CD14-positive monocyte (primary cell): ENCODE measurements at regions not wholly inside any gene's neighbourhood (a gene's known extent, or its start where the extent isn't known, plus 50 kb on each side); places are given as distances from the start of the nearest gene placed in this dataset.
A peak's percentile ranks its signal among the peaks of the same experiment; 100 is the strongest.

Source experiments
- DNase-seq, 3 donors: peaks; one replicate each; pipeline ENCODE4 v3.0.0-alpha.2; 2011 to 2022
- H2AFZ ChIP-seq: 2 replicates; pipeline ENCODE4 v1.6.0; 2012; ENCODE audit warnings: mild to moderate bottlenecking, low read depth, low read length, inconsistent platforms; ENCODE audit not compliant: insufficient read depth, poor library complexity, severe bottlenecking
- H3K27ac ChIP-seq, 2 donors: 1 replicate in 1 of 2; 2 replicates in 1 of 2; pipeline ENCODE4 v1.5.1; 2012 to 2013; ENCODE audit warnings: low read length in 2 of 2, control low read depth in 1 of 2, inconsistent platforms in 1 of 2, low read depth in 1 of 2, mild to moderate bottlenecking in 1 of 2
- H3K27me3 ChIP-seq, 2 donors: one replicate each; pipeline versions ENCODE4 v1.6.0 to v1.6.1; 2011 to 2013; ENCODE audit warnings: low read length in 2 of 2; ENCODE audit not compliant: control insufficient read depth in 2 of 2, insufficient read depth in 2 of 2
- H3K36me3 ChIP-seq, 2 donors: replicated peaks in 1 of 2; 1 replicate in 1 of 2; 2 replicates in 1 of 2; pipeline versions ENCODE4 v1.5.1 to v1.6.1; 2012 to 2013; ENCODE audit warnings: low read length in 2 of 2, control low read depth in 1 of 2, inconsistent platforms in 1 of 2, mild to moderate bottlenecking in 1 of 2; ENCODE audit not compliant: insufficient read depth in 2 of 2, control insufficient read depth in 1 of 2
- H3K4me1 ChIP-seq, 2 donors: 1 replicate in 1 of 2; 2 replicates in 1 of 2; pipeline versions ENCODE4 v1.5.1 to v1.6.1; 2012 to 2013; ENCODE audit warnings: low read length in 2 of 2, control low read depth in 1 of 2, inconsistent platforms in 1 of 2, mild to moderate bottlenecking in 1 of 2, moderate library complexity in 1 of 2; ENCODE audit not compliant: insufficient read depth in 2 of 2, control insufficient read depth in 1 of 2
- H3K4me2 ChIP-seq: replicated peaks from 2 replicates; pipeline ENCODE3; 2012; ENCODE audit warnings: low read length, moderate library complexity, mild to moderate bottlenecking; ENCODE audit not compliant: poor library complexity, severe bottlenecking; ENCODE audit errors: extremely low read depth
- H3K4me3 ChIP-seq, 3 experiments: fragments of 200-600 bp in 1 of 3; sonication (generic) in 1 of 3; replicated peaks in 1 of 3; 1 replicate in 2 of 3; 2 replicates in 1 of 3; pipeline ENCODE4 v1.5.1; 2011 to 2013; ENCODE audit warnings: low read length in 3 of 3, mild to moderate bottlenecking in 3 of 3, control low read depth in 2 of 3, low read depth in 2 of 3, inconsistent platforms in 1 of 3, moderate library complexity in 1 of 3
- H3K79me2 ChIP-seq: 2 replicates; pipeline ENCODE4 v1.6.0; 2012; ENCODE audit warnings: mild to moderate bottlenecking, control low read depth, inconsistent platforms, low read length, moderate library complexity; ENCODE audit not compliant: insufficient read depth
- H3K9ac ChIP-seq: 2 replicates; pipeline ENCODE4 v1.6.0; 2017; ENCODE audit warnings: low read length, mild to moderate bottlenecking; ENCODE audit not compliant: insufficient read depth, poor library complexity, severe bottlenecking
- H3K9me3 ChIP-seq, 2 donors: replicated peaks in 1 of 2; 1 replicate in 1 of 2; 2 replicates in 1 of 2; pipeline versions ENCODE4 v1.5.1 to v1.6.1; 2012 to 2013; ENCODE audit warnings: low read length in 2 of 2, control low read depth in 1 of 2; ENCODE audit not compliant: control insufficient read depth in 1 of 2, insufficient read depth in 1 of 2
- H4K20me1 ChIP-seq: 2 replicates; pipeline ENCODE4 v1.6.0; 2012; ENCODE audit warnings: mild to moderate bottlenecking, low read length, control low read depth, moderate library complexity; ENCODE audit not compliant: insufficient read depth
- H3K27ac Mint-ChIP-seq, 7 donors: one replicate each; pipeline ENCODE4 v1.8.0; 2020; ENCODE audit warnings: mild to moderate bottlenecking in 7 of 7, mixed read lengths in 7 of 7, moderate library complexity in 6 of 7, inconsistent platforms in 2 of 7
- H3K27me3 Mint-ChIP-seq, 3 donors: one replicate each; pipeline ENCODE4 v1.8.0; 2021 to 2022; ENCODE audit warnings: low read depth in 3 of 3, mild to moderate bottlenecking in 3 of 3, mixed read lengths in 3 of 3, moderate library complexity in 3 of 3, inconsistent platforms in 1 of 3
- H3K36me3 Mint-ChIP-seq, 2 donors: one replicate each; pipeline ENCODE4 v1.8.0; 2020; ENCODE audit warnings: mixed read lengths in 2 of 2, inconsistent platforms in 1 of 2, mild to moderate bottlenecking in 1 of 2
- H3K4me1 Mint-ChIP-seq: one replicate; pipeline ENCODE4 v1.8.0; 2020; ENCODE audit warnings: mild to moderate bottlenecking, mixed read lengths
- H3K4me3 Mint-ChIP-seq, 2 donors: one replicate each; pipeline ENCODE4 v1.8.0; 2020; ENCODE audit warnings: mild to moderate bottlenecking in 2 of 2, mixed read lengths in 2 of 2, moderate library complexity in 1 of 2
- H3K9me3 Mint-ChIP-seq, 7 donors: one replicate each; pipeline ENCODE4 v1.8.0; 2020 to 2022; ENCODE audit warnings: mixed read lengths in 7 of 7, mild to moderate bottlenecking in 6 of 7, moderate library complexity in 6 of 7, inconsistent platforms in 2 of 7
- WGBS: methylation state at CpG from one replicate; pipeline ENCODE4 v1.1.5; 2013; ENCODE audit warnings: missing lambda C conversion rate; ENCODE audit not compliant: insufficient coverage; 5-methylcytosine and 5-hydroxymethylcytosine counted together
- intact Hi-C, 2 donors: fragments of 100-400 bp; cut with micrococcal nuclease; formaldehyde crosslinking; loops; one replicate each; pipeline versions ENCODE4 v1.15.0 to v1.15.1; 2023
- TF ChIP-seq, protein P1 (sequence below): fragments of 200-600 bp; IDR thresholded peaks from one replicate; pipeline ENCODE4 v1.8.0; 2022; ENCODE audit warnings: antibody characterized with exemption, mild to moderate bottlenecking

DNA sequence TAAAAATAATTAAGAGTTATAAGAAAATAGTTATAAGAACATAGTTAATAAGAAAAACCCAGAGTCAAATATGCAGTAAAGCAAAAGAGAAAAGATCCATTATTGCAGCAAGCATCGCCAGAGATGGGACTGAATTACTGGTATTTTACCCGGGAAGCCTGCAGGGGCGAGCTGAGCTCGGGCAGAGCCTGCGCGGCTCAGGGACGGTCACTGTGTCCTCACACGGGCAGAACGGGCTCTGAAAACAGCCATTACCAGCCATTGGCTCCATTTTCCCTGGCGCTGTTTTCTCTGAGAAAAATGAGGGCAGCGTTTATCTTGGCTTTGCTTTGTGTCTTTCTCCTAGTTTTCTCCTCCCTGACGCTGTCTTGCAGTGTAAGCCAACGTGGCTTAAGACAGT is 95.3 kb upstream of the ALKAL2 start:
- WGBS: 48% methylated on average over 11 of the region's 13 CpGs
- H3K9ac ChIP-seq: no peak overlapping the region

DNA sequence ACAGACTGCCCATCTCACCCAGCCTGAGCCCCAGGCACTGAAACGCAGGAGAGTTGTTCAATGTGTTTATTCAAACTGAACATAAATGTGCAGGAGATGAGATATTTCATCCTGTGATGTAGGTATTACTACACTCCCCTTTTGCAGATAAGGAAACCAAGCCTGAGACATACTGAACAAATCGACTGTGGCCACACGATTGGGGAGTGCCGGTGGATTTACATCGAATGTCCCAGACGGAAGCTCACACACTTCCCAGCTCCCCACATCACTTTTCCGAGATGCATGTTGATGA is 94.8 kb upstream of the ALKAL2 start:
- H3K27ac ChIP-seq: no peak overlapping the region
- H3K27me3 ChIP-seq: no peaks in the 10 kb centered on the region
- H3K4me1 Mint-ChIP-seq: no peaks in the 10 kb centered on the region
- peak overlapping the region in 1 of 7 donors; percentile 16 for H3K27ac Mint-ChIP-seq
- intact Hi-C loops: no loop called here
- H3K9me3 ChIP-seq: no peaks in the 10 kb centered on the region
- WGBS: no CpG with 5 or more reads among the region's 7 CpGs
- H2AFZ ChIP-seq: no peak overlapping the region
- no peak overlapping the region for H3K9ac ChIP-seq
- H3K9me3 Mint-ChIP-seq: peaks cover 0 to 9% (median 2%) of the 10 kb centered on the region in 7 donors
- no peaks in the 10 kb centered on the region for H3K4me1 ChIP-seq
- H3K4me2 ChIP-seq: no peak overlapping the region
- no peaks in the 10 kb centered on the region for H3K36me3 ChIP-seq
- TF ChIP-seq, protein P1, sequence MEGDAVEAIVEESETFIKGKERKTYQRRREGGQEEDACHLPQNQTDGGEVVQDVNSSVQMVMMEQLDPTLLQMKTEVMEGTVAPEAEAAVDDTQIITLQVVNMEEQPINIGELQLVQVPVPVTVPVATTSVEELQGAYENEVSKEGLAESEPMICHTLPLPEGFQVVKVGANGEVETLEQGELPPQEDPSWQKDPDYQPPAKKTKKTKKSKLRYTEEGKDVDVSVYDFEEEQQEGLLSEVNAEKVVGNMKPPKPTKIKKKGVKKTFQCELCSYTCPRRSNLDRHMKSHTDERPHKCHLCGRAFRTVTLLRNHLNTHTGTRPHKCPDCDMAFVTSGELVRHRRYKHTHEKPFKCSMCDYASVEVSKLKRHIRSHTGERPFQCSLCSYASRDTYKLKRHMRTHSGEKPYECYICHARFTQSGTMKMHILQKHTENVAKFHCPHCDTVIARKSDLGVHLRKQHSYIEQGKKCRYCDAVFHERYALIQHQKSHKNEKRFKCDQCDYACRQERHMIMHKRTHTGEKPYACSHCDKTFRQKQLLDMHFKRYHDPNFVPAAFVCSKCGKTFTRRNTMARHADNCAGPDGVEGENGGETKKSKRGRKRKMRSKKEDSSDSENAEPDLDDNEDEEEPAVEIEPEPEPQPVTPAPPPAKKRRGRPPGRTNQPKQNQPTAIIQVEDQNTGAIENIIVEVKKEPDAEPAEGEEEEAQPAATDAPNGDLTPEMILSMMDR: no peak
- peaks cover 0 to 2% (median 0%) of the 10 kb centered on the region in 3 donors for H3K27me3 Mint-ChIP-seq
- H3K4me3 ChIP-seq: no peak overlapping the region
- DNase-seq: no peak
- H4K20me1 ChIP-seq: no peaks in the 10 kb centered on the region
- no peaks in the 10 kb centered on the region for H3K79me2 ChIP-seq
- H3K4me3 Mint-ChIP-seq: no peak overlapping the region
- no peaks in the 10 kb centered on the region for H3K36me3 Mint-ChIP-seq

More for the DNA sequence above, 95.3 kb upstream of the ALKAL2 start:
- no peaks in the 10 kb centered on the region for H3K27me3 ChIP-seq
- Mint-ChIP-seq H3K27me3 (peaks cover 0 to 2% (median under 1%) of the 10 kb centered on the region in 3 donors), H3K4me3 (no peak overlapping the region), H3K36me3 (no peaks in the 10 kb centered on the region), H3K9me3 (peaks cover 0 to 9% (median 2%) of the 10 kb centered on the region in 7 donors), H3K27ac (no peak overlapping the region), H3K4me1 (no peaks in the 10 kb centered on the region)
- H3K79me2 ChIP-seq: no peaks in the 10 kb centered on the region
- TF ChIP-seq, protein P1: no peak
- DNase-seq: no peak
- intact Hi-C loops: no loop called here
- H2AFZ ChIP-seq: no peak overlapping the region
- H4K20me1 ChIP-seq: no peaks in the 10 kb centered on the region
- H3K27ac ChIP-seq: no peak overlapping the region
- no peak overlapping the region for H3K4me2 ChIP-seq
- H3K9me3 ChIP-seq: no peaks in the 10 kb centered on the region
- no peaks in the 10 kb centered on the region for H3K4me1 ChIP-seq
- H3K4me3 ChIP-seq: no peak overlapping the region
- no peaks in the 10 kb centered on the region for H3K36me3 ChIP-seq
